ENCODE measurements at regions not wholly inside any gene's neighbourhood (a gene's known extent, or its start where the extent isn't known, plus 50 kb on each side); places are given as distances from the start of the nearest gene placed in this dataset.

- TF ChIP-seq CTCF (IDR thresholded peaks at IDR 0.05), result no peak
- TF ChIP-seq POLR2A (IDR thresholded peaks at IDR 0.05), result no peak
- intact Hi-C loops (cut with DNase I), result no loop called here
- Histone ChIP-seq H3K4me3 (no peak overlapping the region), H3K4me1 (replicated peaks in 1 of 2) (peaks cover 0 to 6% of the 10 kb centered on the region in 2 donors), H3K9me3 (replicated peaks in 1 of 3) (no peaks in the 10 kb centered on the region), H3K27ac (no peak overlapping the region), H3K27me3 (no peaks in the 10 kb centered on the region), H3K36me3 (replicated peaks in 1 of 2) (no peaks in the 10 kb centered on the region)
- no peak for DNase-seq
Observed at GRCh38 chr2:181766129-181766528, 85.8 kb upstream of the NEUROD1 start.

GRCh38 chr2:181770150-181770549, 89.8 kb upstream of the NEUROD1 start:
- no peak overlapping the region for H3K27ac ChIP-seq
- no peak for TF ChIP-seq POLR2A (IDR thresholded peaks at IDR 0.05)
- TF ChIP-seq CTCF (IDR thresholded peaks at IDR 0.05), result no peak
- H3K36me3 ChIP-seq (replicated peaks in 1 of 2), result no peaks in the 10 kb centered on the region

GRCh38 chr2:181771356-181771755, 91.0 kb upstream of the NEUROD1 start:
- TF ChIP-seq CTCF (IDR thresholded peaks at IDR 0.05), result no peak
- TF ChIP-seq POLR2A (IDR thresholded peaks at IDR 0.05), result no peak
- Histone ChIP-seq H3K4me3 (no peak overlapping the region), H3K36me3 (replicated peaks in 1 of 2) (no peaks in the 10 kb centered on the region), H3K9me3 (replicated peaks in 1 of 3) (no peaks in the 10 kb centered on the region), H3K27me3 (no peaks in the 10 kb centered on the region), H3K4me1 (replicated peaks in 1 of 2) (no peaks in the 10 kb centered on the region), H3K27ac (no peak overlapping the region)
- 61 to 87% (median 77%) methylated on average over 2 of the region's 2 CpGs for WGBS, 4 donors
- DNase-seq, result no peak
- intact Hi-C loops (cut with DNase I), result no loop called here

More at GRCh38 chr2:181770150-181770549, 89.8 kb upstream of the NEUROD1 start:
- Histone ChIP-seq H3K4me1 (replicated peaks in 1 of 2) (no peaks in the 10 kb centered on the region), H3K4me3 (no peak overlapping the region), H3K27me3 (no peaks in the 10 kb centered on the region), H3K9me3 (replicated peaks in 1 of 3) (no peaks in the 10 kb centered on the region)
- no peak for DNase-seq
- intact Hi-C loops (cut with DNase I), result no loop called here

GRCh38 chr2:181772334-181772733, 92.0 kb upstream of the NEUROD1 start:
- H3K27me3 ChIP-seq, result no peaks in the 10 kb centered on the region
- WGBS, 4 donors, result 85 to 92% (median 89%) methylated on average over 4 of the region's 4 CpGs
- H3K4me1 ChIP-seq (replicated peaks in 1 of 2), result no peaks in the 10 kb centered on the region
- no peaks in the 10 kb centered on the region for H3K9me3 ChIP-seq (replicated peaks in 1 of 3)
- H3K27ac ChIP-seq, result no peak overlapping the region
- H3K4me3 ChIP-seq, result no peak overlapping the region
- H3K36me3 ChIP-seq (replicated peaks in 1 of 2), result no peaks in the 10 kb centered on the region
- intact Hi-C loops (cut with DNase I), result no loop called here
- no peak for DNase-seq
- TF ChIP-seq POLR2A (IDR thresholded peaks at IDR 0.05), result no peak

- DNase-seq, result no peak
- Histone ChIP-seq H3K27ac (no peak overlapping the region), H3K9me3 (replicated peaks in 1 of 3) (no peaks in the 10 kb centered on the region), H3K4me3 (no peak overlapping the region), H3K36me3 (replicated peaks in 1 of 2) (no peaks in the 10 kb centered on the region), H3K4me1 (replicated peaks in 1 of 2) (no peaks in the 10 kb centered on the region), H3K27me3 (no peaks in the 10 kb centered on the region)
- intact Hi-C loops (cut with DNase I), result no loop called here
- WGBS, 4 donors, result 52 to 82% (median 77%) methylated on average over 1 of the region's 1 CpG
- TF ChIP-seq CTCF (IDR thresholded peaks at IDR 0.05) (no peak), POLR2A (IDR thresholded peaks at IDR 0.05) (no peak)
Observed at GRCh38 chr2:181772777-181773176, 92.5 kb upstream of the NEUROD1 start.

All from adrenal gland (tissue), 9 donors.